Parathyroid adenoma (tissue), 2 donors: ENCODE measurements at regions not wholly inside any gene's neighbourhood (a gene's known extent, or its start where the extent isn't known, plus 50 kb on each side); places are given as distances from the start of the nearest gene placed in this dataset.

ENCODE experiments used
- H2AFZ ChIP-seq: fragments of 300-600 bp; sonication (generic); one replicate; pipeline ENCODE4 v1.7.0; 2017; ENCODE audit warnings: antibody characterized with exemption, mild to moderate bottlenecking
- H3K27ac ChIP-seq: fragments of 300-600 bp; sonication (generic); one replicate; pipeline ENCODE4 v1.7.0; 2017
- H3K27me3 ChIP-seq: fragments of 300-600 bp; sonication (generic); one replicate; pipeline ENCODE4 v1.7.0; 2017; ENCODE audit warnings: low read length; ENCODE audit not compliant: control insufficient read depth, insufficient read depth
- H3K36me3 ChIP-seq: fragments of 300-600 bp; sonication (generic); one replicate; pipeline ENCODE4 v1.7.0; 2017; ENCODE audit warnings: low read length; ENCODE audit not compliant: control insufficient read depth, insufficient read depth
- H3K4me1 ChIP-seq: fragments of 300-600 bp; sonication (generic); one replicate; pipeline ENCODE4 v1.7.0; 2017; ENCODE audit warnings: control low read depth
- H3K4me2 ChIP-seq: fragments of 300-600 bp; sonication (generic); one replicate; pipeline ENCODE4 v1.7.0; 2017; ENCODE audit warnings: low read length
- H3K4me3 ChIP-seq: fragments of 300-600 bp; sonication (generic); one replicate; pipeline ENCODE4 v1.7.0; 2017; ENCODE audit warnings: low read depth, low read length
- H3K79me2 ChIP-seq: fragments of 300-600 bp; sonication (generic); one replicate; pipeline ENCODE4 v1.7.0; 2017; ENCODE audit warnings: control low read depth
- H3K9ac ChIP-seq: fragments of 300-600 bp; sonication (generic); one replicate; pipeline ENCODE4 v1.7.0; 2017; ENCODE audit warnings: mild to moderate bottlenecking
- H3K9me3 ChIP-seq: fragments of 300-600 bp; sonication (generic); one replicate; pipeline ENCODE4 v1.7.0; 2017; ENCODE audit warnings: low read length; ENCODE audit not compliant: control insufficient read depth
- CTCF ChIP-seq: fragments of 300-600 bp; sonication (generic); IDR thresholded peaks from one replicate; pipeline ENCODE4 v1.7.0; 2017; ENCODE audit warnings: antibody characterized with exemption, mild to moderate bottlenecking
- donor health status: primary hyperparathyroidism.

- H3K4me1 ChIP-seq = no peaks in the 10 kb centered on the region
- no peak overlapping the region for H3K4me2 ChIP-seq
- no peak overlapping the region for H3K27ac ChIP-seq
- H2AFZ ChIP-seq = no peak overlapping the region
- no peaks in the 10 kb centered on the region for H3K79me2 ChIP-seq
- no peaks in the 10 kb centered on the region for H3K36me3 ChIP-seq
- no peaks in the 10 kb centered on the region for H3K9me3 ChIP-seq
- H3K9ac ChIP-seq = no peak overlapping the region
- TF ChIP-seq CTCF = no peak
- no peak overlapping the region for H3K4me3 ChIP-seq
- no peaks in the 10 kb centered on the region for H3K27me3 ChIP-seq
Measured at GRCh38 chr2:144279165-144279564, 240.8 kb downstream of the ZEB2 start.

GRCh38 chr2:144277622-144278354 lies 242.1 kb downstream of the ZEB2 start:
- Histone ChIP-seq H3K9ac (no peak overlapping the region), H3K4me3 (no peak overlapping the region), H3K4me2 (no peak overlapping the region), H3K27ac (no peak overlapping the region), H3K9me3 (no peaks in the 10 kb centered on the region), H3K27me3 (no peaks in the 10 kb centered on the region), H2AFZ (no peak overlapping the region), H3K4me1 (no peaks in the 10 kb centered on the region), H3K79me2 (no peaks in the 10 kb centered on the region), H3K36me3 (no peaks in the 10 kb centered on the region)
- TF ChIP-seq CTCF = no peak

GRCh38 chr2:144275340-144275739 lies 244.6 kb downstream of the ZEB2 start:
- Histone ChIP-seq H3K79me2 (no peaks in the 10 kb centered on the region), H3K4me1 (no peaks in the 10 kb centered on the region), H3K27ac (no peak overlapping the region), H3K4me2 (no peak overlapping the region), H3K9ac (no peak overlapping the region), H3K27me3 (no peaks in the 10 kb centered on the region), H2AFZ (no peak overlapping the region), H3K36me3 (no peaks in the 10 kb centered on the region), H3K9me3 (no peaks in the 10 kb centered on the region), H3K4me3 (no peak overlapping the region)
- TF ChIP-seq CTCF = no peak

- Histone ChIP-seq H3K9me3 (no peaks in the 10 kb centered on the region), H2AFZ (no peak overlapping the region), H3K27me3 (no peaks in the 10 kb centered on the region), H3K9ac (no peak overlapping the region), H3K36me3 (no peaks in the 10 kb centered on the region), H3K4me3 (no peak overlapping the region), H3K79me2 (no peaks in the 10 kb centered on the region), H3K27ac (no peak overlapping the region), H3K4me2 (no peak overlapping the region), H3K4me1 (no peaks in the 10 kb centered on the region)
- no peak for TF ChIP-seq CTCF
Measured at GRCh38 chr2:144274131-144274530, 245.8 kb downstream of the ZEB2 start.

- no peak for TF ChIP-seq CTCF
- H3K79me2 ChIP-seq = no peaks in the 10 kb centered on the region
Measured at GRCh38 chr2:144270951-144271350, 249.0 kb downstream of the ZEB2 start.

More at GRCh38 chr2:144270951-144271350, 249.0 kb downstream of the ZEB2 start:
- H3K36me3 ChIP-seq = no peaks in the 10 kb centered on the region
- no peaks in the 10 kb centered on the region for H3K9me3 ChIP-seq
- no peak overlapping the region for H3K4me3 ChIP-seq
- H3K27me3 ChIP-seq = no peaks in the 10 kb centered on the region
- H3K4me2 ChIP-seq = no peak overlapping the region
- no peak overlapping the region for H3K27ac ChIP-seq
- H3K9ac ChIP-seq = no peak overlapping the region
- H2AFZ ChIP-seq = no peak overlapping the region
- H3K4me1 ChIP-seq = no peaks in the 10 kb centered on the region
